RPMI8226 (cell line): ENCODE measurements at regions not wholly inside any gene's neighbourhood (a gene's known extent, or its start where the extent isn't known, plus 50 kb on each side); places are given as distances from the start of the nearest gene placed in this dataset.

Source experiments
- DNase-seq: peaks from one replicate; pipeline ENCODE4 v3.0.0-alpha.2; 2015

DNA sequence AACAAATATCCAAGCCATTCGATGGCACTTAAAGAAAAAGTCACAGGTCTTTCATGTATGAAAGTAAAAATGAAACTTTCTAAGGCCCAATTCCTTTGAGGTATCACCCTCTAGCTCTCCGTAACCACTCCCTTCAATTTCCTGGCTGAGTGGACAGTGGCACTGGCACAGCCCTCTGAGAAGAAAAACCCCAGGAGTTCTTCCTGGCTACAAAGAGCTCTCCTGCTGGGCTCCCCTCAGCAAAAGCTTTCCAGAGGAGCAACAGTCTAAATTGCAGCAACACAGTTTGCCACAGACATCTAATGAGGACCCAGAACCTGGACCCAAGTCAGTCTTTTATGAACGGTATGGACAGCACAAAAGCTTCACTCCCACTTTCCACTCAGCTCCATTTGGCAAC is 71.8 kb downstream of the FUNDC1 start:
- no peak for DNase-seq

GRCh38 chrX:44462850-44463249 is 79.8 kb downstream of the FUNDC1 start:
- DNase-seq = no peak

DNA sequence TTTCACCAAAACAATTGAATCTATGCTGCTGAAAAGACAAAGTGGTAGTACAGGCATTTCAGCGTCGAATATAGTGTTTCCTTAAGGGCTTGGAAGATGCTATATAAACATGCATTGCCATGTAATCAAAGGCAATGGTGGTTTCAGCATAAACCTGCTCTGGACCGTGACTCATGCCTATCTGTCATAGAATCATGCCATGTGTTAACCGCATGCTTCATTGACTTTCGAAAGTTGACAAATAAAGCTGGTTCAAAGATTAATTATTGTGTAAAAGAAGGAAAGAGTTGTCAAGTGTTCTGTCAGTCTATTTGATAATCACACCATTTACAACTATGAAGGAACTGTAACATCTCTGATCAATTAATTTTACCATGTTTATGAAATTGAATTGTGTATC is 83.2 kb downstream of the FUNDC1 start:
- no peak for DNase-seq

DNA sequence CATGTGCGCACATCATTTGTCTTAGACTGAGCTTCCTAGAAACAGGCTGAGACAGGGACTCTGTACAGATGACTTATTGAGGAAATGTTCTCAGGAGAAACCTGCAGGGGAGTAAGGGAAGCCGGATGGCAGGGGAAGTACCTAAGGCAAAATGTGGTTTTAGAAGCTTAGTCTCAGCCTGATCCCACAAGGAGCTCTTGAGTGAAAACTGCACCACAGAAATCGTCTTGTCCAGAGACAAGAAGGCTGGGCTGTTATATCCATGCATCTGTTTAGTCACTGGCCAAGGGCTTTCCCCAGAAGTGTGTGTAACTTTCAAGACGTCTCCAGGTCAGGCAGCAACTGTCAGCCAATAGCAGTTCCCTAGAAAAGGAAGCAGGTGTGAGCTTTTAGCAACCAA is 86.0 kb downstream of the FUNDC1 start:
- no peak for DNase-seq

- DNase-seq = no peak
Measured at GRCh38 chrX:44451056-44451455, 91.6 kb downstream of the FUNDC1 start.

DNA sequence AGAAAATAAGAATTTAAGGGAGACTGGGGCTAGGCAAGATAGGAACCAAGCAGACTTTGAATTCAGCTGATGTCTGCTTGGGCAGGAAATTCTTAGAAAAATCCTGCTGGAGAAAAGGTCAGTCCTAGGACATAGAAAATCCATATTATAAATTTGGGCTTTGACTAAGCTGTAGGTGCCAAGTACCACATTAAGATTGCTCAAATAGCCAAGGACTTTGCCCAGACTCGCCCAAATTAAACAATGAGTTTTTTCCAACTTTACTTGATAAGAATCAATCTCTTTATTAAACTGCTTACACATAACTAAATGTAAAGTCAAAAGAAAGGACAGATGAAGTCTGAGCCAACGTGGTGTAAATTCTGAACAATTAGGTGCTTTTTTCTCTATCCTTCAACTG is 95.4 kb downstream of the FUNDC1 start:
- DNase-seq = no peak

- no peak for DNase-seq
Measured at GRCh38 chrX:44440006-44440405, 96.5 kb upstream of the EFHC2 start.

DNA sequence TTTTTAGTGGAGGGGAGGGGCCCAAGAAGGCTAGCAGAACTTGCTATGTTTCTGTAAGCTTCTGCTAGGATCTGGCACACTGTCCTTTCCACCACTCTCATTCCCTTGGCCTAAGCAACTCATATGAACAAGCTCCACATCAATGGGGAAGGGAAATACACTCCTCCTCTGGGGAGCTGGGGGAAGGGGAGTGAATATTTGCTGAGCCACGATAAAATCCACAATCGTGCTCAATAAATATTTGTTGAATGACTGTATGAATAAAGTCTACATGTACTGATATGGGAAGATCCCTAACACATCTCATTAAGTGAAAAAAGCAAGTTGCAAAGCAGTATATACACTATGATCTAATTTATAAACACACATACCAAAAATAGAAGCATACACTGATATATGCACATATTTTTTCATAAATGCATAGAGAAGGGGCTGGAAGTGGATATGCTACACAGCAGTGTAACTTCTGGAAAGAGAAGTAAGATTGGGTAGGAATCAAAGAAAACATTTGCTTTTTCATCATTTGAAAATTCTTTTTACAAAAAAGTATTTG is 95.8 kb upstream of the EFHC2 start:
- DNase-seq = no peak

DNA sequence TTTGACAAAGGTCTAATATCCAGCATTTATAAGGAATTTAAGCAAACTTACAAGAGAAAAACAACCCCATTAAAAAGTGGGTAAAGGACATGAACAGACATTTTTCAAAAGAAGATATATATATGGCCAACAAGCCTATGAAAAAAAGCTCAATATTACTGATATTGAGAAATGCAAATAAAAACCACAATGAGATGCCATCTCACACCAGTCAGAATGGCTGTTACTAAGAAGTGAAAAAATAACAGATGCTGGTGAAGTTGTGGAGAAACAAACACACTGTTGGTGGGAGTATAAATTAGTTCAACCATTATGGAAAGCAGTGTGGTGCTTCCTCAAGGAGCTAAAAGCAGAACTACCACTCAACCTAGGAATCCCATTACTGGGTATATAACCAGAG is 91.6 kb upstream of the EFHC2 start:
- DNase-seq = no peak

GRCh38 chrX:44433556-44433955 is 90.1 kb upstream of the EFHC2 start:
- DNase-seq = no peak

GRCh38 chrX:44432641-44433040 is 89.2 kb upstream of the EFHC2 start:
- DNase-seq = peak; percentile 10

DNA sequence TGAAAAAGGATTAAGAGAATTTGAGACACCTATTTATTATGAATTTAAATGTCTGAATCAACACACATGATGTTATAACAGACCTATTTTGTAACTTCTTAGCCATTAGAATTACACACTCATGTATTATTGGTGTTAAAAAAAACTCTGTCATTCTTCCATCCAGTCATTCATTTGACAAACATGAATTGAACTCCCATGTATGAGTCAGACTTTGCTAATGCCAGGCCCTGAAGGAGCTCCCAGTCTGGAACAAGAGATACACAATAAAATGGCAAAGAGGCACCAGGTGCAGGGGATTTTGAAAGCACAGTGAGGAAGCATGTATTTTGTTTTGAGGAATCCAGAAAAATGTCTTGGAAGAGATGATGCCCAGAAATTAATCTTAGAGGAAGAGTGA is 87.7 kb upstream of the EFHC2 start:
- DNase-seq = no peak

DNA sequence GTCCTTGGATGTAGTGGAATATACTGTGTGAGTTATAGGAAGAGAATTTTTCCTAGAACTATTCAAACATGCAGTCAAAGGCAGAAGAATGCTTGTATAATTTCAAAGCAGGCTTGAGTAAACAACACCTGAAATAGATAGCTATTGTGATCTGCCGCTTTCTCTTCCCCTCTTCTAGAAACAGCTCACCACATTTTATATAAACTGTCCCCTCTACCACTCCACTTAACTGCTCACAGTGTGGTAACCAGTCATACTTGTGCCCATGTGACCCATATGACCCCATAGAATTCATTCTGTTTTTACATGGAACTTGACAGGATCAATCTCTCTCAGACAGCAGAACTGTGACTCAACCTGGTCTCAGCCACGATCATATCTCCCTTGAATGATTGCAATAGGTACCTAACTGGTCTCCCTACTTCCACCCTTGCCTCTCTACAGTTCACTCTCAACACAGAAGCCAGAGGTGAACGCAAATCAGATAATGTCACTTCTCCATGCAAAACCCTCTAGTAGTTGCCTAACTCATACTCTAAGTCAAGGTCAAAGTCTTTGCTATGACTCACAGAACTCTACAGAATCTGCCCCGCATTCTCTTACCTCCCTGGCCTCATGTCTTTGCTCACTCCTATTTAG is 85.6 kb upstream of the EFHC2 start:
- no peak for DNase-seq

GRCh38 chrX:44422631-44423030 is 79.2 kb upstream of the EFHC2 start:
- no peak for DNase-seq

DNA sequence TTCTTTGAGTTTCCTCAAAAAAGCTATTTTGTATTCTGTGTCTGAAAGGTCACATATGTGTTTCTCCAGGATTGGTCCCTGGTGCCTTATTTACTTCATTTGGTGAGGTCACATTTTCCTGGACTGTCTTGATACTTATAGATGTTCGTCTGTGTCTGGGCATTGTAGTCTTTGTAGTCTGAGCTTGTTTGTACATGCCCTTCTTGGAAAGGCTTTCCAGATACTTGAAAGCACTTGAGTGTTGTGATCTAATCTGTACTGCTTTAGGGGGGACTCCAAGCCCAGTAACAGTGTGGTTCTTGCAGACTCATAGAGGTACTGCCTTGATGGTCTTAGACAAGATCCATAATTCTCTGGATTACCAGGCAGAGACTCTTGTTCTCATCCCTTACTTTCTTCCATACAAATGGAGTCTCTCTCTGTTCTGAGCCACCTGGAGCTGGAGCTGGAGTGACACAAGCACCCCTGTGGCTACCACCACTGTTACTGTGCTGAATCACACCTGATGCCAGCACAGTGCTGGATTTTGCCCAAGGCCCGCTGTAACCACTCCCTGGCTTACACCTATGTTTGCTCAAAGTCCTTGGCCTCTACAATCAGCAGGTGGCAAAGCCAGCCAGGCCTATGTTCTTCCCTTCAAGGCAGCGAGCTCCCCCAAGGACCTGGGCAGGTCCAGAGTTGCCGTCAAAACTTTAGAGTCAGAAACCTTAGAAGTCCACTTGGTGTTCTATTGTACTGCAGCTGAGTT is 72.3 kb upstream of the EFHC2 start:
- no peak for DNase-seq

- no peak for DNase-seq
Measured at GRCh38 chrX:44401151-44401550, 57.7 kb upstream of the EFHC2 start.

DNA sequence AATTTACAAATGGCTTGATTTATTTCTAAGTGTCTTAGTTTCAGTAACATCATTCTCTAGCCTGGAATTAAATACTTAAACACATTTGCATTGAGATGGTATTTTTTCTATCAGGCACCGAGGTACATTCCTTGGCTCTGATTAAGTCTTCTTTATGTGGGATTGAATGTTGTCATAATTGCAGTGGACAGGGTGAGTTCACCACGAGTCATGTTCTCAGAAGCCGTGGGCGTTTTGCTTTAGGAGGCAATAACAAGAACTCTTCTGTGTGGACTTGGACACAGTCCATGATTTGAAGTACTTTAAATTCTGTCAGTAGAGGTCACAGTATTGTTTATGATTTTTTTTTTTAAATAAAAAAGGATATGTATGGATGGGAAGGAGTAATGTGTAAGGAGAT is 57.1 kb upstream of the EFHC2 start:
- no peak for DNase-seq

- DNase-seq = no peak
Measured at GRCh38 chrX:44400161-44400560, 56.7 kb upstream of the EFHC2 start.
